ENCODE measurements at regions not wholly inside any gene's neighbourhood (a gene's known extent, or its start where the extent isn't known, plus 50 kb on each side); places are given as distances from the start of the nearest gene placed in this dataset.

GRCh38 chr9:26240020-26240419 lies 561.8 kb upstream of the TUSC1 start:
- ChIA-PET CTCF (no interaction called here), POLR2A (no interaction called here)
- ATAC-seq (ENCODE audit: poor library complexity) (no peak), DNase-seq (no peak)
- intact Hi-C loops (cut with DNase I, micrococcal nuclease): no loop called here
- TF ChIP-seq CTCF (IDR thresholded peaks at IDR 0.05): no peak
- no peaks in the 10 kb centered on the region for H3K27me3 Mint-ChIP-seq
- H3K9me3 ChIP-seq (ENCODE audit: control insufficient read depth in 1 of 2, insufficient read depth in 1 of 2, low read length in 2 of 2): peaks cover 0 to 3% of the 10 kb centered on the region in 2 experiments
- no peaks in the 10 kb centered on the region for H3K4me1 ChIP-seq (ENCODE audit: insufficient read depth, low read length)
- no peak overlapping the region for H3K4me3 Mint-ChIP-seq
- no peak overlapping the region for H3K27ac ChIP-seq (ENCODE audit: low read depth in 1 of 2, low read length in 2 of 2)
- no peak overlapping the region for H3K27ac Mint-ChIP-seq
- no peaks in the 10 kb centered on the region for H3K27me3 ChIP-seq (ENCODE audit: control insufficient read depth in 1 of 2, insufficient read depth in 2 of 2, low read length in 2 of 2)
- H3K4me1 Mint-ChIP-seq (ENCODE audit: low read depth): no peaks in the 10 kb centered on the region
- no peaks in the 10 kb centered on the region for H3K36me3 Mint-ChIP-seq (ENCODE audit: low read depth)
- H3K4me3 ChIP-seq (ENCODE audit: low read length): no peak overlapping the region
- no peaks in the 10 kb centered on the region for H3K36me3 ChIP-seq (ENCODE audit: insufficient read depth, low read length)
- peaks cover 5% of the 10 kb centered on the region for H3K9me3 Mint-ChIP-seq

GRCh38 chr9:26237256-26237655 lies 559.0 kb upstream of the TUSC1 start:
- Mint-ChIP-seq H3K9me3 (peaks cover 6% of the 10 kb centered on the region), H3K27ac (no peak overlapping the region), H3K4me1 (ENCODE audit: low read depth) (no peaks in the 10 kb centered on the region), H3K4me3 (no peak overlapping the region), H3K36me3 (ENCODE audit: low read depth) (no peaks in the 10 kb centered on the region), H3K27me3 (no peaks in the 10 kb centered on the region)
- intact Hi-C loops (cut with DNase I, micrococcal nuclease): no loop called here
- H3K27ac ChIP-seq (ENCODE audit: low read depth in 1 of 2, low read length in 2 of 2): no peak overlapping the region
- H3K9me3 ChIP-seq (ENCODE audit: control insufficient read depth in 1 of 2, insufficient read depth in 1 of 2, low read length in 2 of 2): peaks cover 0 to 9% of the 10 kb centered on the region in 2 experiments
- H3K4me3 ChIP-seq (ENCODE audit: low read length): no peak overlapping the region
- ChIA-PET POLR2A (no interaction called here), CTCF (no interaction called here)
- no peak for TF ChIP-seq CTCF (IDR thresholded peaks at IDR 0.05)
- no peak for ATAC-seq (ENCODE audit: poor library complexity)
- H3K27me3 ChIP-seq (ENCODE audit: control insufficient read depth in 1 of 2, insufficient read depth in 2 of 2, low read length in 2 of 2): no peaks in the 10 kb centered on the region
- no peak for DNase-seq
- H3K4me1 ChIP-seq (ENCODE audit: insufficient read depth, low read length): no peaks in the 10 kb centered on the region
- no peaks in the 10 kb centered on the region for H3K36me3 ChIP-seq (ENCODE audit: insufficient read depth, low read length)

- intact Hi-C loops (cut with DNase I, micrococcal nuclease): no loop called here
- no peak for ATAC-seq (ENCODE audit: poor library complexity)
- CTCF ChIA-PET: no interaction called here
These were observed 556.6 kb upstream of the TUSC1 start for GRCh38 chr9:26234865-26235264.

More at GRCh38 chr9:26234865-26235264, 556.6 kb upstream of the TUSC1 start:
- H3K4me1 Mint-ChIP-seq (ENCODE audit: low read depth): no peaks in the 10 kb centered on the region
- no peak for TF ChIP-seq CTCF (IDR thresholded peaks at IDR 0.05)
- no peak overlapping the region for H3K27ac ChIP-seq (ENCODE audit: low read depth in 1 of 2, low read length in 2 of 2)
- POLR2A ChIA-PET: no interaction called here
- no peaks in the 10 kb centered on the region for H3K27me3 Mint-ChIP-seq
- peaks cover 0 to 6% of the 10 kb centered on the region in 2 experiments for H3K9me3 ChIP-seq (ENCODE audit: control insufficient read depth in 1 of 2, insufficient read depth in 1 of 2, low read length in 2 of 2)
- no peaks in the 10 kb centered on the region for H3K4me1 ChIP-seq (ENCODE audit: insufficient read depth, low read length)
- no peaks in the 10 kb centered on the region for H3K27me3 ChIP-seq (ENCODE audit: control insufficient read depth in 1 of 2, insufficient read depth in 2 of 2, low read length in 2 of 2)
- H3K36me3 Mint-ChIP-seq (ENCODE audit: low read depth): no peaks in the 10 kb centered on the region
- H3K4me3 ChIP-seq (ENCODE audit: low read length): no peak overlapping the region
- no peaks in the 10 kb centered on the region for H3K36me3 ChIP-seq (ENCODE audit: insufficient read depth, low read length)
- H3K4me3 Mint-ChIP-seq: no peak overlapping the region
- H3K27ac Mint-ChIP-seq: no peak overlapping the region
- no peak for DNase-seq
- peaks cover 6% of the 10 kb centered on the region for H3K9me3 Mint-ChIP-seq

All from CD4-positive, alpha-beta T cell (primary cell).